Smooth muscle cell (in vitro differentiated cells): ENCODE measurements at regions not wholly inside any gene's neighbourhood (a gene's known extent, or its start where the extent isn't known, plus 50 kb on each side); places are given as distances from the start of the nearest gene placed in this dataset.

Experiments
- DNase-seq: peaks from one replicate; lab custom pipeline; 2025; ENCODE audit not compliant: unreplicated experiment; lab: John Stamatoyannopoulos, UW
- H2AFZ ChIP-seq: fragments of 200-600 bp; sonication (generic); 2 replicates; pipeline ENCODE4 v1.6.0; 2016; ENCODE audit warnings: antibody characterized with exemption, low read depth, mild to moderate bottlenecking
- H3F3A ChIP-seq: fragments of 200-600 bp; sonication (generic); 2 replicates; pipeline ENCODE4 v1.6.0; 2017; ENCODE audit warnings: antibody characterized with exemption, low read depth
- H3K27ac ChIP-seq: fragments of 200-600 bp; sonication (generic); 2 replicates; pipeline ENCODE4 v1.5.1; 2016; ENCODE audit warnings: low read depth, mild to moderate bottlenecking
- H3K27me3 ChIP-seq: fragments of 200-600 bp; sonication (generic); 2 replicates; pipeline ENCODE4 v1.6.1; 2016; ENCODE audit warnings: low read depth, mild to moderate bottlenecking
- H3K36me3 ChIP-seq: fragments of 200-600 bp; sonication (generic); 2 replicates; pipeline ENCODE4 v1.5.1; 2016; ENCODE audit warnings: low read depth
- H3K4me1 ChIP-seq: fragments of 200-600 bp; sonication (generic); 2 replicates; pipeline ENCODE4 v1.5.1; 2016; ENCODE audit warnings: low read depth
- H3K4me2 ChIP-seq: fragments of 200-600 bp; sonication (generic); 2 replicates; pipeline ENCODE4 v1.6.0; 2016; ENCODE audit warnings: mild to moderate bottlenecking
- H3K4me3 ChIP-seq: fragments of 200-600 bp; sonication (generic); 2 replicates; pipeline ENCODE4 v1.5.1; 2016; ENCODE audit warnings: mild to moderate bottlenecking
- H3K79me2 ChIP-seq: fragments of 200-600 bp; sonication (generic); 2 replicates; pipeline ENCODE4 v1.6.0; 2016; ENCODE audit warnings: low read depth, mild to moderate bottlenecking
- H3K9ac ChIP-seq: fragments of 200-600 bp; sonication (generic); 2 replicates; pipeline ENCODE4 v1.6.0; 2016; ENCODE audit warnings: low read depth
- H3K9me3 ChIP-seq: fragments of 200-600 bp; sonication (generic); replicated peaks from 2 replicates; pipeline ENCODE4 v1.5.1; 2016; ENCODE audit warnings: low read depth
- H4K20me1 ChIP-seq: fragments of 200-600 bp; sonication (generic); 2 replicates; pipeline ENCODE4 v1.6.0; 2016; ENCODE audit warnings: low read depth
- CTCF ChIP-seq: fragments of 200-600 bp; sonication (generic); IDR thresholded peaks from 2 replicates; pipeline ENCODE4 v1.5.1; 2017; ENCODE audit warnings: borderline replicate concordance, mild to moderate bottlenecking, antibody characterized with exemption; ENCODE audit not compliant: insufficient read depth, poor library complexity, severe bottlenecking
- WGBS: methylation state at CpG from one replicate; pipeline ENCODE4 v1.1.7; 2016; ENCODE audit warnings: low lambda C conversion rate; 5-methylcytosine and 5-hydroxymethylcytosine counted together

- Histone ChIP-seq H3K4me2 (no peak overlapping the region), H3K27me3 (no peaks in the 10 kb centered on the region), H3K9me3 (no peaks in the 10 kb centered on the region), H4K20me1 (no peaks in the 10 kb centered on the region), H3F3A (peaks cover 6% of the 10 kb centered on the region), H3K9ac (no peak overlapping the region), H3K4me1 (peaks cover 25% of the 10 kb centered on the region), H3K4me3 (no peak overlapping the region), H2AFZ (no peak overlapping the region), H3K27ac (no peak overlapping the region), H3K36me3 (no peaks in the 10 kb centered on the region), H3K79me2 (no peaks in the 10 kb centered on the region)
- no peak for DNase-seq
- no peak for TF ChIP-seq CTCF
- WGBS, result 86% methylated on average over 1 of the region's 1 CpG
Observed at GRCh38 chr13:44664308-44664707, 88.2 kb upstream of the TSC22D1 start.

DNA sequence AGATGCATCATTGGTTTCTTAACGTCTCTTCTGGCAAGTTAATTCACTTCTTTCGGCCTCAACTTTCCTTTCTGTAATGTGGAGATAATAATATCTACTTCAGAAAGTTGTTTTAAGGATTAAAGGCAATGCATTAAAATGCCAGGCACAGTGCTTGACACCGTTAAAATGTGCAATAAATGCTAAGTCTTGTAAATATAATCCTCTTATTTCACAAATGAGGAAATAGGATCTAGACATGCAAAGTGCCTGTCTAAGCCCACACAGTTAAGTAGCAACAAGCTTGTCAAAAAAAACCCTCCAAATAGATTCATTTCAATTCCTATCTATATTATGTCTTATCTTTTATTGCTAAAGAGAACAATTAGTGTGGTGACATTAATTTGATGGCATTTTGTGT, 86.4 kb upstream of the TSC22D1 start:
- Histone ChIP-seq H3K27ac (no peak overlapping the region), H3K9ac (no peak overlapping the region), H3K9me3 (no peaks in the 10 kb centered on the region), H3K27me3 (no peaks in the 10 kb centered on the region), H3K4me2 (no peak overlapping the region), H3K4me3 (no peak overlapping the region), H3K4me1 (peaks cover 9% of the 10 kb centered on the region), H3K79me2 (no peaks in the 10 kb centered on the region), H2AFZ (no peak overlapping the region), H4K20me1 (no peaks in the 10 kb centered on the region), H3F3A (peaks cover 6% of the 10 kb centered on the region), H3K36me3 (no peaks in the 10 kb centered on the region)
- 63% methylated on average over 3 of the region's 3 CpGs for WGBS
- no peak for TF ChIP-seq CTCF
- no peak for DNase-seq

DNA sequence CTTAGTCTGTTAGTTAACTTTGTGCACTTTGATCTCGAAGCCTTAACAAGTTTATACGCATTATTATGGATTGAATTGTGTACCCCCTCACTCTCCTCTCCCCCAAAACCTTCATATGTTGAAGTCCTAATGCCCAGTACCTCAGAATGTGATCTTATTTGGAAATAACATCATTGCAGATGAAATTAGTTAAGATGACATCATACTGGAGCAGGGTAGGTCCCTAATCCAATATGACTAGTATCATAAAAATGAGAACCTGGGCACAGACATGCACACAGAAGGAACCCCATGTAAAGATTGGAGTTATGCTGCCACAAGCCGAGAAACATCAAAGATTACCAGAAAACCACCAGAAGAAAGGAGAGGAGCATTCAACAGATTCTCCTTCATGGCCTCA, 85.8 kb upstream of the TSC22D1 start:
- 87% methylated on average over 3 of the region's 3 CpGs for WGBS
- peaks cover 3% of the 10 kb centered on the region for H3K4me1 ChIP-seq
- no peaks in the 10 kb centered on the region for H3K36me3 ChIP-seq
- H3K79me2 ChIP-seq, result no peaks in the 10 kb centered on the region
- H3K9ac ChIP-seq, result no peak overlapping the region
- H3K4me3 ChIP-seq, result no peak overlapping the region
- H4K20me1 ChIP-seq, result no peaks in the 10 kb centered on the region
- no peaks in the 10 kb centered on the region for H3K27me3 ChIP-seq
- H3K27ac ChIP-seq, result no peak overlapping the region
- TF ChIP-seq CTCF, result no peak
- H3K9me3 ChIP-seq, result no peaks in the 10 kb centered on the region
- no peak overlapping the region for H3K4me2 ChIP-seq
- H3F3A ChIP-seq, result peaks cover 3% of the 10 kb centered on the region
- no peak for DNase-seq
- H2AFZ ChIP-seq, result no peak overlapping the region

DNA sequence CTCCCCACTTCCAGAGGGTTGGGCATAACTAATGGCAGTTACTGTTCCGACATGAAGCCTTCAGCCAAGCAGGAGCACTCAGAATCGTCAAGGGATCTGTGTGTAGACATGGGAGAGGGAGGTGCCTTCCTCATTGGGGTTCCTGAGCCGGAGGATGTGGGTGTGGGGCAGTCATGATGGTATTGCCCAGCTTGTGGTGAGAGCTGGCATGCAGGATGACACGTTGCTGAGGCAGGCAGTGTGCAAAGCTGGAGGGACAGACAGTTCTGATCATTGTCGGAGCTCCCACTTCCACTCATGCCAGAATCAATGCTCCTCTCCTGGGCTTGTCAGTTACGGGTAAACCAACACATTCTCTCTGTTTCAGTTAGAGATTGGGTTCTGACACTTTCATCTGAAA, 83.9 kb upstream of the TSC22D1 start:
- WGBS, result 81% methylated on average over 6 of the region's 6 CpGs
- H3K9me3 ChIP-seq, result no peaks in the 10 kb centered on the region

More for the DNA sequence above, 83.9 kb upstream of the TSC22D1 start:
- Histone ChIP-seq H3K4me1 (no peaks in the 10 kb centered on the region), H3K9ac (no peak overlapping the region), H3K27me3 (no peaks in the 10 kb centered on the region), H3K4me3 (no peak overlapping the region), H3K4me2 (no peak overlapping the region), H2AFZ (no peak overlapping the region), H3F3A (no peaks in the 10 kb centered on the region), H3K27ac (no peak overlapping the region), H4K20me1 (no peaks in the 10 kb centered on the region), H3K36me3 (no peaks in the 10 kb centered on the region), H3K79me2 (no peaks in the 10 kb centered on the region)
- no peak for TF ChIP-seq CTCF
- DNase-seq, result no peak
